C4-2B (cell line): ENCODE measurements at regions not wholly inside any gene's neighbourhood (a gene's known extent, or its start where the extent isn't known, plus 50 kb on each side); places are given as distances from the start of the nearest gene placed in this dataset.

ENCODE experiments used
- ZFX ChIP-seq: fragments of 450-650 bp; IDR thresholded peaks from 2 replicates; pipeline ENCODE4 v1.6.1; 2017
- TF ChIP-seq, protein P1 (sequence below): fragments of 450-650 bp; conservative IDR thresholded peaks from 2 replicates; pipeline ENCODE4 v1.5.1; 2017; ENCODE audit warnings: mild to moderate bottlenecking

DNA sequence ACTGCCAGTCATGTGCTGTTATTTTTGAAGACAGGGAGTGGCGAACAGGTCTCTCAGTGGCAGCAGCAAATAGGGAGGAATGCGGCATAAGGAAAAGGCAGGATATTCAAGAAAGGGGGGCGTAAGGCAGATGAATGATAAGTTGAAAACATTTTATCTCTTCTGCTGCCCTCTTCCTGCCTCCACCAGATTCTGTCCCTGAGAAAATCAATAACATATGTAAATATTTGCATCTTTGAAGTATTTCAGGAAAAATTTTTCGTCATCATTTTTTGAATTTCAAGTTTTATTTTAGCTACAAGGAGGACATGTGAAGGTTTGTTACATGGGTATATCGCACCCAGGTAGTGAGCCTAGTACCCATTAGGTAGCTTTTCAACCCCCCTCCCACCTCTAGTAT is 616.7 kb downstream of the MCTP2 start:
- TF ChIP-seq, protein P1, sequence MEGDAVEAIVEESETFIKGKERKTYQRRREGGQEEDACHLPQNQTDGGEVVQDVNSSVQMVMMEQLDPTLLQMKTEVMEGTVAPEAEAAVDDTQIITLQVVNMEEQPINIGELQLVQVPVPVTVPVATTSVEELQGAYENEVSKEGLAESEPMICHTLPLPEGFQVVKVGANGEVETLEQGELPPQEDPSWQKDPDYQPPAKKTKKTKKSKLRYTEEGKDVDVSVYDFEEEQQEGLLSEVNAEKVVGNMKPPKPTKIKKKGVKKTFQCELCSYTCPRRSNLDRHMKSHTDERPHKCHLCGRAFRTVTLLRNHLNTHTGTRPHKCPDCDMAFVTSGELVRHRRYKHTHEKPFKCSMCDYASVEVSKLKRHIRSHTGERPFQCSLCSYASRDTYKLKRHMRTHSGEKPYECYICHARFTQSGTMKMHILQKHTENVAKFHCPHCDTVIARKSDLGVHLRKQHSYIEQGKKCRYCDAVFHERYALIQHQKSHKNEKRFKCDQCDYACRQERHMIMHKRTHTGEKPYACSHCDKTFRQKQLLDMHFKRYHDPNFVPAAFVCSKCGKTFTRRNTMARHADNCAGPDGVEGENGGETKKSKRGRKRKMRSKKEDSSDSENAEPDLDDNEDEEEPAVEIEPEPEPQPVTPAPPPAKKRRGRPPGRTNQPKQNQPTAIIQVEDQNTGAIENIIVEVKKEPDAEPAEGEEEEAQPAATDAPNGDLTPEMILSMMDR, result no peak
- TF ChIP-seq ZFX, result no peak
